OCI-M1 (cell line): ENCODE measurements at regions not wholly inside any gene's neighbourhood (a gene's known extent, or its start where the extent isn't known, plus 50 kb on each side); places are given as distances from the start of the nearest gene placed in this dataset.
A peak's percentile ranks its signal among the peaks of the same experiment; 100 is the strongest.
"Not testable (repeated sequence)": the region's sequence is repeated elsewhere in the genome, so short reads cannot be mapped to it uniquely, and the experiment has no call there.

Experiments
- DNase-seq: peaks from one replicate; lab custom pipeline; 2025; lab: John Stamatoyannopoulos, UW

- DNase-seq, result no peak
These were observed 604.3 kb upstream of the RBFOX1 start for GRCh38 chr16:6728381-6728780.

- DNase-seq, result no peak
These were observed 606.0 kb upstream of the RBFOX1 start for GRCh38 chr16:6726621-6727020.

- peak; percentile 16 for DNase-seq
These were observed 606.9 kb upstream of the RBFOX1 start for GRCh38 chr16:6725634-6726331.

GRCh38 chr16:6725206-6725605 is 607.4 kb upstream of the RBFOX1 start:
- not testable (repeated sequence) for DNase-seq

- no peak for DNase-seq
These were observed 609.9 kb upstream of the RBFOX1 start for GRCh38 chr16:6722786-6723185.

GRCh38 chr16:6714510-6714909 is 618.1 kb upstream of the RBFOX1 start:
- no peak for DNase-seq

- no peak for DNase-seq
These were observed 622.9 kb upstream of the RBFOX1 start for GRCh38 chr16:6709736-6710135.

GRCh38 chr16:6708576-6709215 is 623.9 kb upstream of the RBFOX1 start:
- no peak for DNase-seq

GRCh38 chr16:6704306-6704930 is 628.2 kb upstream of the RBFOX1 start:
- no peak for DNase-seq

- no peak for DNase-seq
These were observed 631.5 kb upstream of the RBFOX1 start for GRCh38 chr16:6701096-6701495.

GRCh38 chr16:6698548-6698947 is 634.1 kb upstream of the RBFOX1 start:
- no peak for DNase-seq

GRCh38 chr16:6695666-6696065 is 637.0 kb upstream of the RBFOX1 start:
- no peak for DNase-seq

GRCh38 chr16:6694636-6695035 is 638.0 kb upstream of the RBFOX1 start:
- no peak for DNase-seq

- not testable (repeated sequence) for DNase-seq
These were observed 639.2 kb upstream of the RBFOX1 start for GRCh38 chr16:6693418-6693817.

GRCh38 chr16:6692874-6693273 is 639.8 kb upstream of the RBFOX1 start:
- DNase-seq, result no peak

GRCh38 chr16:6690741-6691140 is 641.9 kb upstream of the RBFOX1 start:
- DNase-seq, result no peak

- no peak for DNase-seq
These were observed 643.0 kb upstream of the RBFOX1 start for GRCh38 chr16:6689643-6690042.

GRCh38 chr16:6687593-6687992 is 645.1 kb upstream of the RBFOX1 start:
- no peak for DNase-seq

- peak; percentile 54 for DNase-seq
These were observed 648.5 kb upstream of the RBFOX1 start for GRCh38 chr16:6684076-6684673.

GRCh38 chr16:6682142-6682811 is 650.4 kb upstream of the RBFOX1 start:
- peak; percentile 35 for DNase-seq

GRCh38 chr16:6678586-6678985 is 654.1 kb upstream of the RBFOX1 start:
- DNase-seq, result no peak

GRCh38 chr16:6674071-6674470 is 658.6 kb upstream of the RBFOX1 start:
- DNase-seq, result no peak
